CD4-positive, alpha-beta T cell treated with Interleukin-4 for 4 hours (primary cell): ENCODE measurements at regions not wholly inside any gene's neighbourhood (a gene's known extent, or its start where the extent isn't known, plus 50 kb on each side); places are given as distances from the start of the nearest gene placed in this dataset.
"Not testable (repeated sequence)": the region's sequence is repeated elsewhere in the genome, so short reads cannot be mapped to it uniquely, and the experiment has no call there.

Source experiments
- DNase-seq: peaks from one replicate; pipeline ENCODE4 v3.0.0-alpha.2; 2020

DNA sequence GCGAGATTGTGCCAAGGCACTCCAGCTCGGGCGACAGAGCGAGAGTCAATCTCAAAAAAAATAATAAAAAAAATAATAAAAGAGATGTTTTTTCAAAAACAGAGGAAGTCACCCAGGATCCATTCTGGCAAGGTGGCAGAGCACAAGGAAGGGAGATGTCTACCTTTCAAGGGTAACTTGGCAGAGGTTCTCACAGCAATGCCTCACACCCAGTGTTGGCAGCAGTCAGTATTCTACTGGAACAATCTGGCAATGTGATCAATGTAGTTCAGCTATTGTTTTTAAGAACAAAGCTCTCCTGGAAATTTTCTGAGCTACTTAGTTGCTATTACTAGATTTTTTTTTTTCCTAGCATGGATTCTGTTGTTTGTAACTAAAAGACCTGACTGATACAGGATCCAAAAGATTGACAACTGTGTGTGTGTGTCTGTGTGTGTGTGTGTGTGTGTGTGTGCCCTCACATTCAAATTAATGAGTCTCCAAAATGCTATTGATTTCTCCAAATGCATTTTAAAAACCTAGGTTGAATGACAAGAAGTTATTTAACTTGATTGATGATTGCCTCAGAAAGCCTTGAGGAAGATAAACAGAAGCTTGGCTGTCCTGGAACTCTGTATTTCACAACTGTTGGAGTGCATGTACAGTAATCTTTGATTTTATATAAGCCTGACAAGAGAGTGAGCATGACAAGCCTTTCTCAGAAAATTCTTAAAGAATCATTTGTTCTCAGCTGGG, 114.1 kb upstream of the RREB1 start:
- no peak for DNase-seq

- no peak for DNase-seq
Observed at GRCh38 chr6:6994796-6995195, 113.0 kb upstream of the RREB1 start.

GRCh38 chr6:6995328-6995727, 112.4 kb upstream of the RREB1 start:
- DNase-seq: no peak

DNA sequence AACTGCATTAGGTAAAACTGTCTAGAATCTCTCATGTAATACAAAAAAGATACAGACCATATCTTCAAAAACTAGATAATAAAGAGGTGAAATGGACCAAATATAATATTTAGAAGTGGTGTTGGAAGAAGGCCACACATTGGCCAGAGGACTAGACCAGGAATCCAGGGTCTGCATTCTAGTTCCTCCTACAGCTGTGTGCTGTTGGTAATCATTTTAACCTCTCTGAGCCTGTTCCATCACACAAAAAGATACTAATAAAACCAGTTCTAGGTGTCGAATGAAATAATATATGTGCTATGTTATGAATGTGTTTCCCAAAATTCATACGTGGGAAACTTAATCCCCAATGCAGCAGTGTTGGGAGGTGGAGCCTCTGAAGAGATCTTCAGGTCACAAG, 111.6 kb upstream of the RREB1 start:
- DNase-seq: no peak

DNA sequence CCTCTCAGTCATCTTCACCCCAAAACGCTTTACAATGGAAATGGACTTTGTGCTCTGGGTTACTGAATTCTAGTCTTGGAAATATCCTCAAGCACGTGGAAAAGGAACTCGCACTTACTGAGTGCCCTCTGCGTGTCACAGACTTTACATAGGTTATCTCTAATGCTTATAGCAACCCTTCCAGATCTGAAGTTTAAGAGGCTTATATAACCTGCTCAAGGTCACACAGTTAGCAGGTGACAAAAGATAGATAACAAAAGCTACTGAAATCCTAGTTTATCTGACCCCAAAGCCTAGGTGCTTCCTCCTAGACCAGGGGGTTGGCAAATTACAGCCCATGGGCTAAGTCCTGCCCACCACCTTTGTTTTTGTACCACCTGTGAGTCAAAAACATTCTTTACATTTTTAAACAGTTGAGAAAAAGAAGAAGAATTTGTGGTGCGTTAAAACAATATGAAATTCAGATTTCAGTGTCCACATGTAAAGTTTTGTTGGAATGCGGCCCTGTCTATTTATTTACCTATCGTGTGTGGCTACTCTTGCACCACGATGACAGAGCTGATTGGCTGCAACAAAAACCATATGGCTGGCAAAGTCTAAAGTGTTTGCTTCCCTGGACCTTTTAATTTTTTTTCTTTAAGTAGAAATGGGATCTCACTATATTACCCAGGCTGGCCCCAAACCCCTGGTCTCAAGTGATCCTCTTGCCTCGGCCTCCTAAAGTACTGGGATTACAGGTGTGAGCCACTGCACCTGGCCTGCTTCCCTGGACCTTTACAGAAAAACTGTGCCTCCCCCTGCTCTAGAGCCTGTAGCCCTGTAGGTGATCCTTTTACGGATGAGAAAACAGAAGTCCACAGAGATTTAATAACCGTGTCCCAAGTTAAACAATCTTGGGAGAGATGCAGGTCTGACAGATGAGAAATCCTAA, 110.2 kb upstream of the RREB1 start:
- DNase-seq: no peak

GRCh38 chr6:6998194-6998569, 109.6 kb upstream of the RREB1 start:
- DNase-seq: no peak

- DNase-seq: no peak
Observed at GRCh38 chr6:7000825-7001777, 106.7 kb upstream of the RREB1 start.

- DNase-seq: no peak
Observed at GRCh38 chr6:7003041-7003440, 104.7 kb upstream of the RREB1 start.

DNA sequence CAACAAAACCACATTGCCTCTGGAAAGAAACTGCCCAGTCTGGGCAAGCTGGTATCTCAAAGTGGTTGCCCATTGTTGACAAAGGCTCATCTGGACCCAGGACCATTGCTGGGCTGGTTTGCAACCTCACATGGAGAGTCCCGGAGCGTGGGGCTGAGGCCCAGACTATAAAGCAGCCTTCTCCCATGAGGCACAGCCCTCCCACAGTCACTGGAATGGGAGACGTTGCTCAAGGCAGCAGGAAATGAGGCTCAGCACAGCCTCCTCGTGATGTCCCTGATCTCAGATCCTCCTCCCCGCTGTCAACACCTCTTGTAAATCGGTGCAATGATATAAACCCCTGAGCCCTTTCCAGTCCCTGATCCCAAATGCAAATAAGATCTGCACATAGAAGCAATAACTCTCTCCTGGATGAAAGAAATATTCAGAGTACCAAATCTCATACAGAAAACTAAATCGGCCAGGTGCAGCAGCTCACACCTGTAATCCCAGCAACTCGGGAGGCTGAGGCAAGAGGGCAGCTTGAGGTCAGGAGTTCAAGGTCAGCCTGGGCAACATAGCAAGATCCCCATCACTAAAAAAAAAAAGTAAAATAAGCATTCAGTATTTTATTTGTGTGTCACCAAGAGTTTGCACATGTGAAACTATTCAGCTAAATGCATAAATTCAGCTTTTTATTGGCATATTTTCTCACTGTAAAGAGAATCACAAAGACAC, 103.0 kb upstream of the RREB1 start:
- DNase-seq: no peak

- no peak for DNase-seq
Observed at GRCh38 chr6:7006515-7007191, 101.1 kb upstream of the RREB1 start.

DNA sequence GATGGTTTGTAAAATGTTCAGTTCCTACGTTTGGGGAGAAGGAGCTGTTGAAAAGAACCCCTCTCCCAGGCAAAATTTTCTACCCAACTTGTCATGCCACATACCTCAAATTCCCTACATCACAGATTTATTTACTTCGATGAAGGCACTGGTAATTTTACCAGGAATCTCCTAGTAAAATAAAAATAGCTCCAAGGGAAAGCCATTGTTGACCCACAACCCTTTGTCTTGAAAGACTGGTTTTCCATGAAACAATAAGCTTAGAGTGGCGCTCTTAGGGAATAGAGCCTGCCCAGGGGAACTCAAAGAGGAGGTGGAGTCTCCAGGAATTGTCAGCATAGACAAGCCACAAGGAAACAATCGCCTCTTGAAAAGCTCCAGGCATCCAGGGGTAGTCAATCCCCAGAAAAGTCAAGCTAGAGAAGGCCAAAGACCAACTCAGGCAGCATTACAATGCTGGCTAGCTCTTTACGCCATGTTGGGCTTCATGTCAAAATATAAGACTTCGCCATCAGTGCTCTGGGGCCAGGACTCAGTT, 99.2 kb upstream of the RREB1 start:
- DNase-seq: no peak

- no peak for DNase-seq
Observed at GRCh38 chr6:7016226-7016625, 91.5 kb upstream of the RREB1 start.

- no peak for DNase-seq
Observed at GRCh38 chr6:7021301-7021700, 86.5 kb upstream of the RREB1 start.

GRCh38 chr6:7025861-7026260, 81.9 kb upstream of the RREB1 start:
- no peak for DNase-seq

DNA sequence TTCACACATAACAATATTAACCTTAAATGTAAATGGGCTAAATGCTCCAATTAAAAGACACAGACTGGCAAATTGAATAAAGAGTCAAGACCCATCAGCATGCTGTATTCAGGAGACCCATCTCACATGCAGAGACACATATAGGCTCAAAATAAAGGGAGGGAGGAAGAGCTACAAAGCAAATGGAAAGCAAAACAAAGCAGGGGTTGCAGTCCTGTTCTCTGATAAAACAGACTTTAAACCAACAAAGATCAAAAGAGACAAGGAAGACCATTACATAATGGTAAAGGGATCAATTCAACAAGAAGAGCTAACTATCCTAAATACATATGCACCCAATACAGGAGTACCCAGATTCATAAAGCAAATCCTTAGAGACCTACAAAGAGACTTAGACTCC, 78.8 kb upstream of the RREB1 start:
- DNase-seq: not testable (repeated sequence)

GRCh38 chr6:7030968-7031367, 76.8 kb upstream of the RREB1 start:
- not testable (repeated sequence) for DNase-seq

GRCh38 chr6:7033202-7033601, 74.6 kb upstream of the RREB1 start:
- DNase-seq: no peak

DNA sequence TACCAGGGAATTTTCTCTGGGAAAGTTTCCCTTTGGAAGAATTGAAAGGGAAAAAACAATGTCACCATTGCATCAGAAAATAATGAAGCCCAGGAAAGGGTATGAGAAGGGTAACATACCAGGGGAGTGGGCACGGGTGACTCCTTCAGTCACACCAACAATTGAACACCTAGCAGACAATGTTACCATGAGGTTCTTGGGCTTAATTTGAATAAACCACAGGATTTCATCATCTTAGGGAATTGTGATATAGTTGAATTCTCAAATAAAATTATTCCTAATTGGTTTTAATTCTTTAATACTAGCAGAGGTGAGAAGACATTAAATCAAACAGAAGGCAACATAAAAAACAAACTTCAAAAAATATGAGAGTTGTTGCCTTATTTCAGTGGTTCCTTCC, 73.7 kb upstream of the RREB1 start:
- DNase-seq: no peak

DNA sequence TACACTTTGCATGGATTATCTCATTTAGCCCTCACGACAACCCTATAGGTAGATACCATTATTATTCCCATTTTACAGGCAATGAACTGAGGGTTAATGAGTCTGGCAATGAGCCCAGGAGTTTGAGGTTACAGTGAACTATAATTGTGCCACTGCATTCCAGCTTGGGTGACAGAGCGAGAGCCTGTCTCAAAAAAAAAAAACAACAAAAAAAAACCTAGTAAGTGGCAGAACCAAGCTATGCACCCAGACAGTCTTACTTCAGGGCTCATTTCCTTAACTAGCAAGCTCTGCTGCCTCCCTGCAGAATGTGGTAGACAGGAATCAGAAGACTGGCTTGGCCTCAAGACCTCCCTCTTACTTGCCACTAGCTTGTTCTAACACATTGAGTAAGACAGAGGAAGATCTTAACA, 71.9 kb upstream of the RREB1 start:
- no peak for DNase-seq

- DNase-seq: no peak
Observed at GRCh38 chr6:7041511-7042026, 66.2 kb upstream of the RREB1 start.

DNA sequence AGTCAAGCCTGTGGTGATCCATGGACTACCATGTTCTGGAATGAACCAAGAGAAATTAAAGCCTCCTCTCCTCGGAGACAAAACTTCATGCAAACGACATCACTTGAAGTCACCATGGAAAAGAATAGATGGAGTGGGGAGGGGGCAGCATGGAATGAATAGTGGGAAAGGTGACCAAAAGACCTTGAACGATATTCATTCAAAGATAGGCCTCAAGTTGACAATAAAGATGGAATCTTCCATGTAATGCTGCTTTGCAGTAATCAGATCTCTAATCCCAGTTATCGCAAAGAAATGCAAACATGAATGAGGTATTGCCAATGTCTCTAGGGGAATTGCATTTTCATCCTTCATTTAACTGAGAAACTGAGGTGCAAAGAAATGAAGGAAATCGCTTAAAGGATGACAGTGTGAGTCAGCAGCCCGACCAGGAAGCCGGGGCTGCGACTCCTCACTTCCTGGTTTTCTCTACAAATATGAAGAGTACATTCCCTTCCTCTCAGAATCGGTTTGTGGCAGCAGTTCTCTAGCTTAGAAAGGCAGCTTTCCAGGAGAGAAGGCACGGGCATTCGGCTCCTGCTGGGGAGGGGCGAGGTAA, 65.6 kb upstream of the RREB1 start:
- DNase-seq: no peak
